ENCODE measurements at regions not wholly inside any gene's neighbourhood (a gene's known extent, or its start where the extent isn't known, plus 50 kb on each side); places are given as distances from the start of the nearest gene placed in this dataset.

DNA sequence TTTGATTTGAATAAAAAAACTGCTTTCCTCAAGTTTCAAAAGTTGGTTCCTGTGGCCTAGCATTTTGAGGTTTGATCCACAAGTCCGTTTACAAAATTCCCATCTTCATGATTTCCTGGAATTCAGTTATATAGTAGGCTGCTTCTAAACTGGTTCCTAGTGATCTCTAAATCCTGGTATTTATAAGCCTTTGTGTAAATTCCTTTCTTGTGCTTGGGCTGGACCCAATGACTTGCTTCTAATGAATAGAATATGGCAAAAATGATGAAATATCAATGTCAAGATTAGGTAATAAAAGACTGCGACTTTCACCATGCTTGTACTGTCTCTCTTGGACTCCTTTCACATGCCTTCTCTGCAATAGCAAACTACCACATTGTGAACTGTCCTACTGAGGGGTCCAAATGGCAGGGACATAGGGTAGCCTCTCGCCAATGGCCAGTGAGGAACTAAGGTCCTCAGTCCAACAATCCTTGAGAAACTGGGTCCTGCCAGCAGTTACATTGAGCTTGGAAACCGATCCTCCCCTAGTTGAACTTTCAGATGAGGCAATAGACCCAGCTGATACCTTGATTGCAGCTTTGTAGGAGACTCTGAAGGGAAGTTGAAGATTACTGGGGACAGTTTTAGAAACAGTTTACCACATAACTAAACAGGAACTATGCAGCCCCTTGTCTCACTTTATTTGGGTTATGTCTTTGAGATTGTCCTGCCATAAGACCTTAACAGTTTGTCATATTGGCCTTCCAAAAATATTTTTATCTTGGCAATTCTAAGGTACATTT is 303.9 kb upstream of the TBC1D5 start:
- no peak overlapping the region for H3K23ac ChIP-seq (ENCODE audit: insufficient read length, low read depth, low read length)
- Mint-ChIP-seq H3K9me3 (no peaks in the 10 kb centered on the region), H3K27me3 (ENCODE audit: low read depth) (no peaks in the 10 kb centered on the region), H3K27ac (no peak overlapping the region), H3K4me1 (peaks cover 0 to 5% of the 10 kb centered on the region in 2 experiments; a peak in 3 of 4 replicates), H3K4me3 (no peak overlapping the region), H3K36me3 (ENCODE audit: insufficient read depth in 1 of 3, low read depth in 3 of 3) (peaks cover 0 to 2% (median 0%) of the 10 kb centered on the region in 3 experiments; a peak in 1 of 7 replicates)
- H3K79me1 ChIP-seq (ENCODE audit: insufficient read depth, low read depth, low read length, poor library complexity, severe bottlenecking) = no peaks in the 10 kb centered on the region
- no CpG with 5 or more reads among the region's 4 CpGs for WGBS (ENCODE audit: extremely low coverage, insufficient read length, low lambda C conversion rate)
- H4K91ac ChIP-seq (ENCODE audit: insufficient read length, low read depth, low read length) = no peak overlapping the region
- H2AK5ac ChIP-seq (ENCODE audit: insufficient read length, low read length) = no peak overlapping the region
- H4K5ac ChIP-seq (ENCODE audit: insufficient read length, low read depth, low read length) = no peak overlapping the region
- H3K27ac ChIP-seq (ENCODE audit: insufficient read length, low read depth, low read length) = no peak overlapping the region
- no peak overlapping the region for H2BK5ac ChIP-seq (ENCODE audit: insufficient read length, low read length)
- H3K9ac ChIP-seq (ENCODE audit: extremely low read depth, insufficient read length, low read length) = no peak overlapping the region
- H2BK12ac ChIP-seq (ENCODE audit: insufficient read length, low read depth, low read length) = no peak overlapping the region
- no peak overlapping the region for H3K4me2 ChIP-seq (ENCODE audit: insufficient read depth, insufficient read length, low read length)
- TF ChIP-seq CTCF (conservative IDR thresholded peaks at IDR 0.05) = no peak
- H2BK20ac ChIP-seq (ENCODE audit: low read depth, low read length, poor library complexity, severe bottlenecking) = no peak overlapping the region
- H2BK15ac ChIP-seq (ENCODE audit: low read depth, low read length) = no peak overlapping the region
- no peak overlapping the region for H3K56ac ChIP-seq (ENCODE audit: insufficient read length, low read depth, low read length)
- H3K9me3 ChIP-seq (ENCODE audit: control insufficient read depth, low read depth, low read length) = no peaks in the 10 kb centered on the region
- no peak overlapping the region for H3K4ac ChIP-seq (ENCODE audit: low read depth, low read length)
- H3K14ac ChIP-seq (ENCODE audit: insufficient read depth, low read length) = no peak overlapping the region
- H3K27me3 ChIP-seq (ENCODE audit: insufficient read depth, low read length) = no peaks in the 10 kb centered on the region
- H4K8ac ChIP-seq (replicated peaks; ENCODE audit: insufficient read length, low read depth, low read length) = no peak overlapping the region
- no peak overlapping the region for H3K18ac ChIP-seq (ENCODE audit: insufficient read length, low read depth, low read length)
- no peak for DNase-seq
- no peak overlapping the region for H3T11ph ChIP-seq (ENCODE audit: low read length)
- no peak overlapping the region for H2BK120ac ChIP-seq (ENCODE audit: low read depth, low read length, poor library complexity, severe bottlenecking)
- no peak overlapping the region for H2AFZ ChIP-seq (ENCODE audit: low read length)
- H3K23me2 ChIP-seq (ENCODE audit: insufficient read length, low read depth, low read length, poor library complexity, severe bottlenecking) = no peaks in the 10 kb centered on the region
- H3K79me2 ChIP-seq (ENCODE audit: insufficient read depth, low read length) = no peaks in the 10 kb centered on the region
- H3K4me1 ChIP-seq (ENCODE audit: insufficient read depth, low read length) = no peaks in the 10 kb centered on the region
- H4K20me1 ChIP-seq (ENCODE audit: control insufficient read depth, insufficient read depth, insufficient read length) = no peaks in the 10 kb centered on the region
